ENCODE measurements at regions not wholly inside any gene's neighbourhood (a gene's known extent, or its start where the extent isn't known, plus 50 kb on each side); places are given as distances from the start of the nearest gene placed in this dataset.

GRCh38 chr3:181782306-181782954 is 70.7 kb downstream of the SOX2 start:
- TF ChIP-seq CTCF (IDR thresholded peaks at IDR 0.05) = no peak
- TF ChIP-seq POLR2A (IDR thresholded peaks at IDR 0.05) = no peak

Measured in uterus (tissue), 2 donors.